Type B pancreatic cell (in vitro differentiated cells): ENCODE measurements at regions not wholly inside any gene's neighbourhood (a gene's known extent, or its start where the extent isn't known, plus 50 kb on each side); places are given as distances from the start of the nearest gene placed in this dataset.
A peak's percentile ranks its signal among the peaks of the same experiment; 100 is the strongest.

Source experiments
- DNase-seq: peaks from one replicate; pipeline ENCODE4 v3.0.0; 2021; ENCODE audit warnings: mixed read lengths; ENCODE audit not compliant: unreplicated experiment; ENCODE audit errors: extremely low spot score
- H3K27ac Mint-ChIP-seq: 2 replicates; pipeline ENCODE4 v1.8.0; 2021; ENCODE audit warnings: mild to moderate bottlenecking, mixed read lengths
- H3K27me3 Mint-ChIP-seq: 2 replicates; pipeline ENCODE4 v1.8.0; 2021; ENCODE audit warnings: mixed read lengths
- H3K36me3 Mint-ChIP-seq: 2 replicates; pipeline ENCODE4 v1.8.0; 2021; ENCODE audit warnings: mixed read lengths
- H3K4me1 Mint-ChIP-seq: one replicate; pipeline ENCODE4 v1.8.0; 2021; ENCODE audit warnings: mixed read lengths; ENCODE audit not compliant: unreplicated experiment
- H3K4me3 Mint-ChIP-seq: 2 replicates; pipeline ENCODE4 v1.8.0; 2021; ENCODE audit warnings: mild to moderate bottlenecking, mixed read lengths
- H3K9me3 Mint-ChIP-seq: 2 replicates; pipeline ENCODE4 v1.8.0; 2021; ENCODE audit warnings: mixed read lengths
- CTCF ChIP-seq: fragments of 200-600 bp; sonication (generic); conservative IDR thresholded peaks from 2 replicates; pipeline ENCODE4 v1.5.0; 2021; ENCODE audit warnings: antibody characterized with exemption, mild to moderate bottlenecking

GRCh38 chr2:14364471-14364870 lies 268.0 kb upstream of the LRATD1 start:
- Mint-ChIP-seq H3K36me3 (no peaks in the 10 kb centered on the region), H3K4me1 (no peaks in the 10 kb centered on the region), H3K4me3 (no peak overlapping the region), H3K27me3 (peaks cover 4% of the 10 kb centered on the region), H3K27ac (no peak overlapping the region), H3K9me3 (peaks cover 9% of the 10 kb centered on the region)
- no peak for DNase-seq
- TF ChIP-seq CTCF: no peak

GRCh38 chr2:14385043-14385442 lies 247.5 kb upstream of the LRATD1 start:
- TF ChIP-seq CTCF: no peak
- no peak overlapping the region for H3K27ac Mint-ChIP-seq
- H3K27me3 Mint-ChIP-seq: no peaks in the 10 kb centered on the region
- H3K4me3 Mint-ChIP-seq: no peak overlapping the region
- H3K36me3 Mint-ChIP-seq: no peaks in the 10 kb centered on the region
- no peak for DNase-seq
- H3K9me3 Mint-ChIP-seq: no peaks in the 10 kb centered on the region
- H3K4me1 Mint-ChIP-seq: no peaks in the 10 kb centered on the region

DNA sequence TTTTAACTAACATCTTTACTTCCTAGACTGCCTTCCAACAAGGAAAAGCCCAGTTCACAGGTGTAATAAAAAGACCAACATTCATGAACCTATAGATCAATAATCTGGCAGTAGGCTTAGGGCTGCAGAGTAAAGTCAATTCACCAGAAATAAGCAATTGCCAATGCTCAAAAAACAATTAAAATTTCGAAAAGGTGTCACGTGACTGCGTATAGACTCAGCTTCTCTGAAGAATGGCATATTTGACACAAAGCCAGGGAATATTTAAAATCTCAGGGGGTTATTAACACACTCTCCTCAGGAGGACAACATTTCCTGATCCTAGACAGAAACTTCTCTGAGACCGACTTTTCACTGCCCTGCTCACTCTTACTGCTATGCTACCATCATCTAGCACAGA lies 245.2 kb upstream of the LRATD1 start:
- no peak for TF ChIP-seq CTCF
- no peak for DNase-seq
- Mint-ChIP-seq H3K4me3 (no peak overlapping the region), H3K9me3 (no peaks in the 10 kb centered on the region), H3K27ac (no peak overlapping the region), H3K27me3 (peaks cover 2% of the 10 kb centered on the region), H3K36me3 (no peaks in the 10 kb centered on the region), H3K4me1 (no peaks in the 10 kb centered on the region)

DNA sequence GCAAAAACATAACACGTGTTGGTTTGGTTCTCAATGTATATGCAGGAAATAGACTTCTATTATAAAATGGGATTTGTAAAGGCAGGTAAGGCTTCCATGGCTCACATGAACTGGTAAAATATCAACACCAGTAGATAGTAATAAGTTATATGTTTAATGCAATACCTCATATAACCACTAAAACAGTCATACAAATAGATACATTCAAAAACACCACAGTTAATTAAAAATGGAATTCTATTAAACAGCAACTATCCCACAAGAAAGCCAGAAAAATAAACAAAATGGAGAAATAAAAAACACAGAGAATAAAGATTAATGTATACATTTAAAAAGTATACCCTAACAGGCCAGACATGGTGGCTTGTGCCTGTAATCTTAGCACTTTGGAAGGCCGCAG lies 243.8 kb upstream of the LRATD1 start:
- H3K4me3 Mint-ChIP-seq: no peak overlapping the region
- no peaks in the 10 kb centered on the region for H3K9me3 Mint-ChIP-seq
- no peaks in the 10 kb centered on the region for H3K36me3 Mint-ChIP-seq
- peaks cover 3% of the 10 kb centered on the region for H3K27me3 Mint-ChIP-seq
- no peaks in the 10 kb centered on the region for H3K4me1 Mint-ChIP-seq
- no peak for DNase-seq
- TF ChIP-seq CTCF: peak; percentile 54
- no peak overlapping the region for H3K27ac Mint-ChIP-seq

DNA sequence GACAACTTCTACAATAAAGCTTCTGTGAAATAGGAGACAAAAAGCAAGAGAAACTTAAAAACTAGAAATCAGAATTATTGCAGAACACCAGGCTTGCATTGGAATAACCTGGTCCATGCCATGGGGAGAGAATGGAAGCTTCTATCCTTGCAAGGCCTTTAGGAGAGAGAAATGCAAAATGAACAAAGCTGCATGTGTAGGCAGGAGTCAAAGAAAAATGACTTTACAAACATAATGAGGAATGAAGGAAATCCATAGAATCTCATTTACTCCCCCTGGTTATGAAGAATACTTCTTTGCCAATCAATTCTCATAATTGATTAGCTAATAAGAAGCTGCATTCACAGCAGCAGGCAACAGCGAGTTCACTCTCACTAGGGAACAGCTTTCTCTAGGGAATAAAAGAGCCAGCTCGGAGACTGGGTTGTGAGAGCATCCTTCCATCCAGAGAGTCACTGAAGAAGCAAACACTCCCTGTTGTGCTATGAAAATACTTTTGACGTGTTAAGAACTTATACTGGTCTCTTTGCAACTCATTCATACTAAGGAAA lies 235.9 kb upstream of the LRATD1 start:
- Mint-ChIP-seq H3K4me3 (no peak overlapping the region), H3K36me3 (no peaks in the 10 kb centered on the region), H3K4me1 (peaks cover 15% of the 10 kb centered on the region), H3K27ac (no peak overlapping the region), H3K9me3 (no peaks in the 10 kb centered on the region), H3K27me3 (peaks cover 7% of the 10 kb centered on the region)
- no peak for TF ChIP-seq CTCF
- no peak for DNase-seq

GRCh38 chr2:14398641-14399040 lies 233.9 kb upstream of the LRATD1 start:
- no peak for TF ChIP-seq CTCF
- no peaks in the 10 kb centered on the region for H3K36me3 Mint-ChIP-seq
- peaks cover 19% of the 10 kb centered on the region for H3K4me1 Mint-ChIP-seq
- no peak for DNase-seq
- no peak overlapping the region for H3K4me3 Mint-ChIP-seq
- H3K9me3 Mint-ChIP-seq: no peaks in the 10 kb centered on the region
- H3K27me3 Mint-ChIP-seq: peaks cover 4% of the 10 kb centered on the region
- no peak overlapping the region for H3K27ac Mint-ChIP-seq
